ENCODE measurements at regions not wholly inside any gene's neighbourhood (a gene's known extent, or its start where the extent isn't known, plus 50 kb on each side); places are given as distances from the start of the nearest gene placed in this dataset.
"Not testable (repeated sequence)": the region's sequence is repeated elsewhere in the genome, so short reads cannot be mapped to it uniquely, and the experiment has no call there.

DNA sequence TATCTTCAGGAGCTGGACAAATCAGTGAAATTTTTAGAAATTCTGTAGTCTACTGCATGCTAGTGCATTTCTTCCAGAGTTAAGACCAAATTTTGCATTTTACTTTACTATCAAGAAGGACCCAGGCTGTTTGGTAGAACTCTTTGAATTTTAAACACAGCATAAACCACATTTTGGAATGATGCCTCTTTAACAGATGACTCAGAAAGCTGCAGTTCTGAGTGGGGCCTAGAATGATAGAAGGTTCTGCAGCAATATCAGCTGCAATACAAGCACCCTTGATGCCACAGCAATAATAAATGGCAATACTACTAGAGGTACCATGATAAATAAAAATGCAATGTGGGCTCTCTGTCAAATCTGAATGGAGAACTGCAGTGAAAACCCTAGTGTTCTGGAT, 198.7 kb downstream of the TMA16 start:
- no peak for DNase-seq (ENCODE audit: low read depth)

GRCh38 chr4:163693776-163694175, 199.3 kb downstream of the TMA16 start:
- no peak for DNase-seq (ENCODE audit: low read depth)

DNA sequence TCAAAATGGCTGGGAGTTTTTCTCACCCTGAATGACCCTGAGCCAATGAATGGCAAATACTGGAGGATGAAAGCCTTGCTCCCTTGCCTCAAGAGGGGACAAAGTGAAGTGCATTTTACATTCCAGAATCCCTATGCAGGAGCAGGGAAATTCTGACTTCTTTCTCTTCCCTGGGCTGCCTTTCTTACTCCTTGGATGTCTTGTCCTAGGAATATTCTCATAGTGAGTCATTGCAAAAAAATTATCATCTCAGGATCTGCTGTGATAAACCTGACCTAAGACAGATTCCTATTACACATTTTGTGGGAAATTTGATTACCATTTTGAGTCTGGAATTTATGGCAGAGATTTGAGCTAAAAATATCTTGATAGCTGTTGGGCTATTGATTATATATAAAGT, 199.9 kb downstream of the TMA16 start:
- DNase-seq (ENCODE audit: low read depth) = no peak

DNA sequence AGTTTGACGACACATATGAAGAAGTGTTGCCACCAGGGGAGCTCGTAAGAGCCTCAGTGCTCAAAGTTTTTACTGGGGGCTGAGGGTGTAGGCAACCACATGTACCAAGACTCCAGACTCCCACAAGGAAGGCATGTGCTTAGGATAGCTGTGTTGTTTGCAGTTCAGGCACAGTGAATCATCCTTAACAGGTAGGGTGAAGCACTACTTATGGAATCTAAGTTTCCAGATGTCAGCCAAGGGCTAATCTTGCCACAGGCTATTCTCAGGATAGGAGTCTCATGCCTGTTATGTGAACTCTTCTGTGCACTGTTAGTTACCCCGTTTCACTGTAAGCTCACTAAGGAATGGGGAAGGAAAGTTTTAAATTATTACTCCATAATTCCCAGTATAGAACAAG, 202.6 kb downstream of the TMA16 start:
- DNase-seq (ENCODE audit: low read depth) = no peak

GRCh38 chr4:163700383-163700782, 205.9 kb downstream of the TMA16 start:
- not testable (repeated sequence) for DNase-seq (ENCODE audit: low read depth)

DNA sequence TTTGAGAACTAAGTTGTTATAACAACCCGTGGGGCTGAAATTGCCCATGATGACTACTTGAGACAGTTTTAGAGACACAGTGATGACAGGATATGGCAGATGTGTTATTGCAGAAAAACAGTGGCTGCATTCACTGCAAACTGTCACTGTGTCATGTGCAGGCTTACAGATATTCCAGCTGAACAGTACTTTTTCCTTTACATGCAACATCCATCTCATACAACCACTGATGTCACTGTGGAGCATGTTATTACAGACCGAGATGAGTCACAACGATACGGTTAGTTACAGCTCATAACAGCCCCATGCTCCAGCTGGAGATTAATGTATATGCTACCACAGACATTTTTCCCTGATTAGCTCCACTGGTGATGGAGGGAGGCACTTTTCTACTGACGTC, 207.4 kb downstream of the TMA16 start:
- DNase-seq (ENCODE audit: low read depth) = no peak

- DNase-seq (ENCODE audit: low read depth) = no peak
Measured at GRCh38 chr4:163702736-163703135, 208.2 kb downstream of the TMA16 start.

GRCh38 chr4:163703251-163703650, 208.8 kb downstream of the TMA16 start:
- no peak for DNase-seq (ENCODE audit: low read depth)

GRCh38 chr4:163707873-163708272, 213.4 kb downstream of the TMA16 start:
- no peak for DNase-seq (ENCODE audit: low read depth)

DNA sequence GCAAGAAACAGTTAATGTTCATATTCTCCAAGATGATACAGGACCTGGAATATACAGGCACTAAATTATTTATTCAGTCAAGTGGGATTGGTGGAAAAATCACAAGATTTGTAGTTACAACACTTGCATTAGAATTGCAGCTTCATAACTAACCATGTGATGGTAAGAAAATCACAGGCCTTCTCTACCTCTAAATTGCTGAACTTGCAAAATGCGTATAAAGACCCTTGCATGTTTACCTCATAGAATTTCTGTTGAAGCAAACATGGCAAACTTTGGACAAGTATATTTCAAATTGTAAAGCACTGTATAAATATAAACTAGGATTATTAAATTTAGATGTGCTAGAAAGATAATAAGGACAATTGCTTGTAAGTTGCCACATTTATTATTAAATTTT, 215.1 kb downstream of the TMA16 start:
- DNase-seq (ENCODE audit: low read depth) = no peak

DNA sequence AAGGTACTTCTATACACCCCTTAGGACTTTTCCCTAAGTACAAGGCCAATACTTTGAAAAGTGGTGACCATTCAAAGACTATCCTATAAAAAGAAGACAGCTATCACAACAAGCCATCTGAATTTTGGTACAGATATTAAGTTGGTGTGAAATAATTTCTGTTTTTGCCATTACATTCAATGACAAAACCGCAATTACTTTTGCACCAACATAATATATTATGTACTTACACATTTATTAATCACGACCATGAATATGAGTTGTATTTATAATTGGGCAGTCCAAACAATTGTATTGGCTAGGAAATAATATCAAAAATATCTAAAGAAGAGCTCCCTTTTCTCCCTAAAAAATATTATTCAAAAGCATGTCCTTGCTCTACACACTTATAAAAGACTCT, 215.7 kb downstream of the TMA16 start:
- DNase-seq (ENCODE audit: low read depth) = no peak

GRCh38 chr4:163724495-163724894, 230.0 kb downstream of the TMA16 start:
- not testable (repeated sequence) for DNase-seq (ENCODE audit: low read depth)

- no peak for DNase-seq (ENCODE audit: low read depth)
Measured at GRCh38 chr4:163726641-163727040, 232.2 kb downstream of the TMA16 start.

- DNase-seq (ENCODE audit: low read depth) = no peak
Measured at GRCh38 chr4:163731071-163731470, 236.6 kb downstream of the TMA16 start.

DNA sequence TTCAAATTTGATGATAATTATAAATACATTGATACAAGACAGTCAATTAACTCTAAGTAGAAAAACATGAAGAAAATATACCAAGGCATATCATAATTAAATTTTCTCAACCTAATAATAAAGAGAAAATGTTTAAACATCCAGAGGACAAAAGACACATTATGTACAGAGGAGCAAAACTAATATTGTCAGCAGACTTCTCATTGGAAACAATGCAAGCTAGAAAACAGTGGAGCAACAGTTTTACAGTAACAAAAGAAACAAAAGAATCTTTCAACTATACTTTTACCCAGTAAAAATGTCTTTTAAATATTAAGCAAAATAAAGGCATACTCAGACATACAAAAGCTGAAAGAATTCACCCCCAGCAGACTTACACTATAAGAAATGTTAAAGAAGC, 238.0 kb downstream of the TMA16 start:
- no peak for DNase-seq (ENCODE audit: low read depth)

GRCh38 chr4:163736876-163737275, 242.4 kb downstream of the TMA16 start:
- no peak for DNase-seq (ENCODE audit: low read depth)

DNA sequence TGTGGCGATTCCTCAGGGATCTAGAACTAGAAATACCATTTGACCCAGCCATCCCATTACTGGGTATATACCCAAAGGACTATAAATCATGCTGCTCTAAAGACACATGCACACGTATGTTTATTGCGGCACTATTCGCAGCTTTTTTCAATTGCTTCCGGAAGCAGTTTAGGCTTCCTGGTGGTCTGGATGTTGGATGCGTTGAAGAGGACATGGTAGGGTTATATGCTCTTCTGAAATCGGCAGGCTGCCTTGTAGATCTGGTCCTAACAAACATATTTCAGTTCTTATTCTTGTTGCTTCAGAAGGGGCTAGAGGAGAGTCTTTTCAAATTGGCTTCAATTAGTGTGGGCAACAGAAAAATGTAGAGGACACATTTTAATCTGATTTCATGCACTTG, 243.4 kb downstream of the TMA16 start:
- not testable (repeated sequence) for DNase-seq (ENCODE audit: low read depth)

DNA sequence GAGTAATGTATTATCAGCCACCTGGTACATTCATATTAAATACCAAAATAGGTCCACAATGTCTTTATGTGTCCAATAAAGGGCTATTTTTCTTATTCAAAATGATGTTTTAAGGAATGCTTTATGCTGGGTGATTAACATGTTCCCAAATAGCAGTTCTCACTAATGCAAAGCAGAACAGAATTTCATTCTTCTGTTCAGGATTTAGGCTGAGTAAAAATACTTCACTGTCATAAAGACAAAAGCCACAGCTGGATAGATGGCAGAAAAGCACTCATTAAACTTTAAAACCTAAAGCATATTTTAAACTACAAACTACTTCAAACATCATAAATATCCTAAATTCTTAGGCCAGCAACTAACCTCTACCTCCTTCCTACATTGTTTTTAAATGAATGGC, 244.0 kb downstream of the TMA16 start:
- no peak for DNase-seq (ENCODE audit: low read depth)

DNA sequence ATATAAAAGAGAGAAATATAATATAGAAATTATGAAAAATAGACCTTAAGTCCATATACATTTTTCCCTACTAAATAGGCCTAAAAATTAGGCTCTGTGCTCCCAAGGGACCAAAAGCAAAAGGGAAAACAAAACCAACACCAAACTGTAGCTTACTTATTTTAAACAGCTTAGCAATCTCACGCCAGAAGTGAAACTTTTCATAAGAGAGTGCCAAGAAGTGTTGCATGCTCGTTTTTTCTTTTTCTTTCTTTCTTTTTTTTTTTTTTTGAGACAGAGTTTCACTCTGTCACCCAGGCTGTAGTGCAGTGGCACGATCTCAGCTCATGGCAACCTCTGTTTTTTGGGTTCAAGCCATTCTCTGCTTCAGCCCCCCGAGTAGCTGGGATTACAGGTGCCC, 250.4 kb downstream of the TMA16 start:
- no peak for DNase-seq (ENCODE audit: low read depth)

GRCh38 chr4:163747293-163747692, 252.8 kb downstream of the TMA16 start:
- no peak for DNase-seq (ENCODE audit: low read depth)

- DNase-seq (ENCODE audit: low read depth) = no peak
Measured at GRCh38 chr4:163747886-163748285, 253.4 kb downstream of the TMA16 start.

DNA sequence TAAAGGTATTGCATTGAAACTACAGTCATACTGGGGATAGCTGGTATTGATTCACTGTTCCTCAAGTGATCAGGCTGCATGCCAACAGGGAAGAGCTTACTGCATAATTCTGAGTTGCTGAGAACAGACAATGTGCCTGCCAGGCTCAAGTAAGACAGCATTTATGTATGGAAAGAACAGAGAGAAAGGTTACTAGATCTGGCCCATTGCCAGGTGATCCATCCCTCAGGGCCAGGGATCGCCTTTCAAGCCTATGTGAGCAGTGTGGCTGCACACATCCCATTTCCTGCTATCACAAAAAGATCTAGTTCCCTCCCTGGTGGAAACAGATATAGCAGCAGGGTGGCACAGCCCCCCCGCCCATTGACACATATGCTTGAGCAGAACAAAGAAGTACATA, 254.0 kb downstream of the TMA16 start:
- DNase-seq (ENCODE audit: low read depth) = no peak

DNA sequence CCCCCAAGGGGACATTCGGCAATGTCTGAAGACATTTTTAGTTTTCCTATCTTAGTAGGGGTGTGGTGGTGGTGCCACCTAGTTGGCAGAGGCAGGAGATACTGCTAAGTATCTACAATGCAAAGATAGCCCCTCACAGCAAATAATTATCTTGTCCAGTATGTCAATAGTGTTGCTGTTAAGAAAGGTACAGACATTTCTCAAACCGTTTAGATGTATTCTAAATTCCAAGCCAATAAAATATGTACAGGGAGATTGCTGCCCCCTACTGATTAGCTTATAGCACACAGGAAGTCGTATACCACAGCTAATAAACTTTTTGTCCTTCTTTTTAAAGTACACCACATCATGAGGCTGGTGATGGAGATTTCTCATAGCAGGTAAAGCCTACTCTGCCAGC, 260.5 kb downstream of the TMA16 start:
- DNase-seq (ENCODE audit: low read depth) = no peak

- no peak for DNase-seq (ENCODE audit: low read depth)
Measured at GRCh38 chr4:163757219-163757618, 262.7 kb downstream of the TMA16 start.

- no peak for DNase-seq (ENCODE audit: low read depth)
Measured at GRCh38 chr4:163758032-163758431, 263.5 kb downstream of the TMA16 start.
